GM23338 (cell line): ENCODE measurements at regions not wholly inside any gene's neighbourhood (a gene's known extent, or its start where the extent isn't known, plus 50 kb on each side); places are given as distances from the start of the nearest gene placed in this dataset.

Experiments
- ATAC-seq: fragments of 200-7000 bp; cut with Tn5 transposase; 3 replicates; pipeline ENCODE4 v1.9.1; 2020
- DNase-seq: peaks from one replicate; pipeline ENCODE4 v3.0.0-alpha.2; 2015; ENCODE audit warnings: low spot score
- H2AFZ ChIP-seq: fragments of 200-600 bp; sonication (generic); 2 replicates; pipeline ENCODE4 v1.8.0; 2016; ENCODE audit warnings: antibody characterized with exemption, mild to moderate bottlenecking, moderate library complexity
- H3F3A ChIP-seq: fragments of 200-600 bp; sonication (generic); replicated peaks from 2 replicates; pipeline ENCODE4 v1.8.0; 2017; ENCODE audit warnings: antibody characterized with exemption, mixed run types, low read depth
- H3K27ac ChIP-seq: fragments of 200-600 bp; sonication (generic); 2 replicates; pipeline ENCODE4 v1.6.1; 2016; ENCODE audit warnings: low read depth
- H3K27me3 ChIP-seq: fragments of 200-600 bp; sonication (generic); 2 replicates; pipeline ENCODE4 v1.8.0; 2016; ENCODE audit warnings: mild to moderate bottlenecking, mixed run types, moderate library complexity; ENCODE audit not compliant: insufficient read depth
- H3K36me3 ChIP-seq: fragments of 200-600 bp; sonication (generic); 2 replicates; pipeline ENCODE4 v1.8.0; 2016; ENCODE audit warnings: mild to moderate bottlenecking; ENCODE audit not compliant: insufficient read depth
- H3K4me1 ChIP-seq: fragments of 200-600 bp; sonication (generic); 2 replicates; pipeline ENCODE4 v1.8.0; 2016; ENCODE audit warnings: mild to moderate bottlenecking, moderate library complexity; ENCODE audit not compliant: insufficient read depth
- H3K4me2 ChIP-seq: fragments of 200-600 bp; sonication (generic); 2 replicates; pipeline ENCODE4 v1.7.1; 2017; ENCODE audit warnings: mixed run types
- H3K4me3 ChIP-seq: fragments of 200-600 bp; sonication (generic); 2 replicates; pipeline ENCODE4 v1.6.1; 2016; ENCODE audit warnings: mixed run types
- H3K79me2 ChIP-seq: fragments of 200-600 bp; sonication (generic); replicated peaks from 2 replicates; pipeline ENCODE4 v1.8.0; 2017; ENCODE audit warnings: mild to moderate bottlenecking; ENCODE audit not compliant: insufficient read depth
- H3K9me2 ChIP-seq: fragments of 200-600 bp; sonication (generic); 2 replicates; pipeline ENCODE4 v1.8.0; 2017; ENCODE audit not compliant: insufficient read depth
- H4K20me1 ChIP-seq: fragments of 200-600 bp; sonication (generic); replicated peaks from 2 replicates; pipeline ENCODE4 v1.8.0; 2017; ENCODE audit warnings: mild to moderate bottlenecking; ENCODE audit not compliant: insufficient read depth
- H3K27ac Mint-ChIP-seq: 2 replicates; pipeline ENCODE4 v1.8.0; 2020; ENCODE audit warnings: inconsistent platforms, mild to moderate bottlenecking, moderate library complexity, mixed read lengths
- H3K27me3 Mint-ChIP-seq: 3 replicates; pipeline ENCODE4 v1.8.0; 2022; ENCODE audit warnings: low read depth, mild to moderate bottlenecking, moderate library complexity, mixed read lengths, inconsistent platforms; ENCODE audit not compliant: insufficient read depth, poor library complexity
- H3K36me3 Mint-ChIP-seq: 3 replicates; pipeline ENCODE4 v1.8.0; 2021; ENCODE audit warnings: low read depth, mild to moderate bottlenecking, inconsistent platforms, moderate library complexity, mixed read lengths
- H3K4me1 Mint-ChIP-seq: 3 replicates; pipeline ENCODE4 v1.8.0; 2020; ENCODE audit warnings: mild to moderate bottlenecking, inconsistent platforms, mixed read lengths
- H3K4me3 Mint-ChIP-seq: 3 replicates; pipeline ENCODE4 v1.8.0; 2021; ENCODE audit warnings: moderate library complexity, mild to moderate bottlenecking, inconsistent platforms, mixed read lengths
- H3K9me3 Mint-ChIP-seq: 3 replicates; pipeline ENCODE4 v1.8.0; 2020; ENCODE audit warnings: moderate library complexity, mild to moderate bottlenecking, inconsistent platforms, mixed read lengths
- ETS1 ChIP-seq: IDR thresholded peaks from 2 replicates; pipeline ENCODE4 v1.6.1; 2016; ENCODE audit warnings: antibody characterized with exemption
- EZH2 ChIP-seq: fragments of 200-600 bp; sonication (generic); IDR thresholded peaks from one replicate; pipeline ENCODE4 v1.8.0; 2017; ENCODE audit warnings: antibody characterized with exemption, mild to moderate bottlenecking, low read depth; ENCODE audit not compliant: unreplicated experiment
- ZNF114 ChIP-seq: fragments of 250-450 bp; sonication (Bioruptor Pico); IDR thresholded peaks from 2 replicates; pipeline ENCODE4 v1.5.0; 2020; ENCODE audit warnings: mild to moderate bottlenecking, moderate library complexity
- ZNF462 ChIP-seq: fragments of 250-450 bp; sonication (Bioruptor Pico); IDR thresholded peaks from 2 replicates; pipeline ENCODE4 v1.5.0; 2020; ENCODE audit warnings: mild to moderate bottlenecking, moderate library complexity

DNA sequence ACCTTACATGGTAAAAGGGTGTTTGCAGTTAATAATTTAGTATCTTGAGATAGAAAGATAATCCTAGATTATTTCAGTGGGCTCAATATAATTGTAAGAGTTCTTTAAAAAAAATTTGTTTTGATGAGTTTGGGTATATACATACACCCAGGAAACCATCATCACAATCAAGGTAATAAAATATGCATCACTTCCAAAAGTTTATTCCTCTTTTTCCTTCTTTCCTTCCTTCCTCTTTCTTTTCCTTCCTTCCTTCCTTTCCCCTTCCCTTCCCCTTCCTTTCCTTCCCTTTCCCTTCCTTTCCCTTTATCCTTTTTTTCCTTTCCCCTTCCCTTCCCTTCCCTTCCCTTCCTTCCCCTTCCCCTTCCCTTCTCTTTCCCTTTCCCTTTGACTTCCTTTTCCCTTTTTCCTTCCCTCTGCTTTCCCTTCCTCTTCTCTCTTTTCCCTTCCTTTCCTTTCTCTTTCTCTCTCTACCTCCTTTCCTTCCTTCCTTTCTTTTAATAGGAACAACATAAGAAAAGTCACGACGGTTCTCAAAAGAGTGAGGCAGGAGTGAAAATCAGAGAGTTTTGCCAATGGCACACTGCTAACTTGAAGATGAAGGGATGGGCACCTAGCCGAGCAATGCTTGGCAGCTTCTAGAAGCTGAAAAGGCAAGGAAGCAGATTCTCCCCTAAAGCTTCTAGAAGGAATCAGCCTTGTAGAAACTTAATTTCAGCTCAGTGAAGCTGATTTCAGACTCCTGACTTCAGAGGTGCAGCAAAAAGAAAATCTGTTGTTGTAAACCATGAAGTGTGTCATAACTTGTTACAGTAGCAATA is 2050.2 kb upstream of the AGA start (continued):
- TF ChIP-seq EZH2 (no peak), ZNF462 (CRISPR knock-in tag) (no peak), ZNF114 (CRISPR knock-in tag) (no peak)

GRCh38 chr4:179503976-179504375 is 2061.7 kb upstream of the AGA start:
- H3K9me3 Mint-ChIP-seq: peaks cover 3% of the 10 kb centered on the region; the same call in 1 of the 3 replicates
- Histone ChIP-seq H3F3A (no peaks in the 10 kb centered on the region), H3K9me2 (no peaks in the 10 kb centered on the region; the same call in 1 of the 2 replicates), H3K27ac (no peak overlapping the region), H3K4me3 (no peak overlapping the region), H3K36me3 (no peaks in the 10 kb centered on the region), H3K27me3 (no peaks in the 10 kb centered on the region), H3K4me2 (no peak overlapping the region), H2AFZ (no peak overlapping the region), H3K79me2 (no peaks in the 10 kb centered on the region), H3K4me1 (no peaks in the 10 kb centered on the region), H4K20me1 (no peaks in the 10 kb centered on the region)
- no peaks in the 10 kb centered on the region; the same call in 2 of the 3 replicates for H3K4me1 Mint-ChIP-seq
- no peak for ATAC-seq
- no peak for DNase-seq
- H3K4me3 Mint-ChIP-seq: no peak overlapping the region
- no peaks in the 10 kb centered on the region; the same call in 2 of the 3 replicates for H3K36me3 Mint-ChIP-seq
- no peak overlapping the region for H3K27ac Mint-ChIP-seq
- no peaks in the 10 kb centered on the region for H3K27me3 Mint-ChIP-seq
- TF ChIP-seq ETS1 (no peak), ZNF462 (CRISPR knock-in tag) (no peak)
